ENCODE measurements at regions not wholly inside any gene's neighbourhood (a gene's known extent, or its start where the extent isn't known, plus 50 kb on each side); places are given as distances from the start of the nearest gene placed in this dataset.

GRCh38 chr5:88474574-88474973 lies 205.9 kb upstream of the TMEM161B start:
- no peak for TF ChIP-seq POLR2A (IDR thresholded peaks at IDR 0.05)
- TF ChIP-seq, protein P1, sequence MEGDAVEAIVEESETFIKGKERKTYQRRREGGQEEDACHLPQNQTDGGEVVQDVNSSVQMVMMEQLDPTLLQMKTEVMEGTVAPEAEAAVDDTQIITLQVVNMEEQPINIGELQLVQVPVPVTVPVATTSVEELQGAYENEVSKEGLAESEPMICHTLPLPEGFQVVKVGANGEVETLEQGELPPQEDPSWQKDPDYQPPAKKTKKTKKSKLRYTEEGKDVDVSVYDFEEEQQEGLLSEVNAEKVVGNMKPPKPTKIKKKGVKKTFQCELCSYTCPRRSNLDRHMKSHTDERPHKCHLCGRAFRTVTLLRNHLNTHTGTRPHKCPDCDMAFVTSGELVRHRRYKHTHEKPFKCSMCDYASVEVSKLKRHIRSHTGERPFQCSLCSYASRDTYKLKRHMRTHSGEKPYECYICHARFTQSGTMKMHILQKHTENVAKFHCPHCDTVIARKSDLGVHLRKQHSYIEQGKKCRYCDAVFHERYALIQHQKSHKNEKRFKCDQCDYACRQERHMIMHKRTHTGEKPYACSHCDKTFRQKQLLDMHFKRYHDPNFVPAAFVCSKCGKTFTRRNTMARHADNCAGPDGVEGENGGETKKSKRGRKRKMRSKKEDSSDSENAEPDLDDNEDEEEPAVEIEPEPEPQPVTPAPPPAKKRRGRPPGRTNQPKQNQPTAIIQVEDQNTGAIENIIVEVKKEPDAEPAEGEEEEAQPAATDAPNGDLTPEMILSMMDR (IDR thresholded peaks at IDR 0.05) = no peak
- Histone ChIP-seq H3K9me3 (no peaks in the 10 kb centered on the region), H3K4me1 (no peaks in the 10 kb centered on the region), H3K4me3 (replicated peaks in 1 of 3) (no peak overlapping the region), H3K36me3 (no peaks in the 10 kb centered on the region), H3K27me3 (no peaks in the 10 kb centered on the region), H3K27ac (no peak overlapping the region)
- intact Hi-C loops (cut with DNase I) = no loop called here
- no peak for DNase-seq
- WGBS, 2 donors = 28 to 30% methylated on average over 1 of the region's 1 CpG

GRCh38 chr5:88470745-88471144 lies 202.1 kb upstream of the TMEM161B start:
- TF ChIP-seq, protein P1 (IDR thresholded peaks at IDR 0.05) = no peak
- TF ChIP-seq POLR2A (IDR thresholded peaks at IDR 0.05) = no peak
- intact Hi-C loops (cut with DNase I) = no loop called here
- no peaks in the 10 kb centered on the region for H3K4me1 ChIP-seq
- H3K9me3 ChIP-seq = no peaks in the 10 kb centered on the region
- no peak overlapping the region for H3K27ac ChIP-seq
- no peaks in the 10 kb centered on the region for H3K36me3 ChIP-seq
- no peaks in the 10 kb centered on the region for H3K27me3 ChIP-seq
- DNase-seq = no peak
- 90 to 93% methylated on average over 2 of the region's 2 CpGs for WGBS, 2 donors
- no peak overlapping the region for H3K4me3 ChIP-seq (replicated peaks in 1 of 3)

GRCh38 chr5:88459971-88460370 lies 191.3 kb upstream of the TMEM161B start:
- intact Hi-C loops (cut with DNase I) = no loop called here

DNA sequence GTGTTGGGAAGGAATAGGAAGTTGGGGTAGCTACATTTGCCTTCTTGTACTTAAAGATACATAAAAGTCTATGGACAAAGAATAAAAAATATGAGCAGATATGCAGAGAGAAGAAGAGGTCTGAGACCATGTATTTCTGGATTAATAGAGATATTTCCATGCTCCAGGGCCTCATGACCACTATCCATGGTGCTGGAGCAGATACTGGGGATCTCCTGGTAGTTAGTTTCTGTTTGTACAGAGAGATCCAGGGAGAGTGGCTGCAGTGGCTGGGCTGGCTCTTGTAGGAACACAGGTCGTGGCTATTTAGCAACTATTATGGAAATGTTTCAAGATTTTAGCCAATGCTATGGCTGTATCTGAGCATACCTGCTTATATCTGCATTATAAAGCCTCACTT lies 184.2 kb upstream of the TMEM161B start:
- Histone ChIP-seq H3K9me3 (no peaks in the 10 kb centered on the region), H3K4me3 (replicated peaks in 1 of 3) (no peak overlapping the region), H3K36me3 (no peaks in the 10 kb centered on the region), H3K4me1 (no peaks in the 10 kb centered on the region), H3K27ac (no peak overlapping the region), H3K27me3 (no peaks in the 10 kb centered on the region)
- intact Hi-C loops (cut with DNase I) = no loop called here
- WGBS, 2 donors = 4 to 33% methylated on average over 1 of the region's 1 CpG
- TF ChIP-seq, protein P1 (IDR thresholded peaks at IDR 0.05) = no peak
- TF ChIP-seq POLR2A (IDR thresholded peaks at IDR 0.05) = no peak
- no peak for DNase-seq

More at GRCh38 chr5:88459971-88460370, 191.3 kb upstream of the TMEM161B start:
- no peak overlapping the region for H3K27ac ChIP-seq
- DNase-seq = no peak
- no peaks in the 10 kb centered on the region for H3K9me3 ChIP-seq
- no peaks in the 10 kb centered on the region for H3K27me3 ChIP-seq
- H3K36me3 ChIP-seq = no peaks in the 10 kb centered on the region
- TF ChIP-seq, protein P1 (IDR thresholded peaks at IDR 0.05) = no peak
- no peaks in the 10 kb centered on the region for H3K4me1 ChIP-seq
- H3K4me3 ChIP-seq (replicated peaks in 1 of 3) = no peak overlapping the region
- 79 to 83% methylated on average over 3 of the region's 3 CpGs for WGBS, 2 donors

DNA sequence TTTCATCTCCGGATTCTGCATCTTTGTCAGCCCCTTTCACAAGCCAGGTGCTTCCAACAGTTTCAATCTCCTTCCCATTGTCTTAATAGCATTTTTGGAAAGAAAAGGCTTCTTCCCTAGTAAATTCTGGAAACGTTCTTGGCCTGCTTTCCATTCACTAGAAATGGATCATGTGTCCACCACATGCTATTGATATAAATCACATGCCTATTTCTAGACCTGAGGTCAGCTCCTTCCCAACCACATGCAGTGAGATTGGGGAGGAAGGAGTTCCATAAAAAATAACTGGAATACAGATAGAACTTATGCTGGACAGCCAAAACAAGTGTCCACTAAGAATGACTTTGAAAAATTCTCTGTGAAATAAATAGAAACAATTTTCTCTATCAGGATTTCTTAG lies 181.6 kb upstream of the TMEM161B start:
- H3K4me3 ChIP-seq (replicated peaks in 1 of 3) = no peak overlapping the region
- 65 to 75% methylated on average over 2 of the region's 2 CpGs for WGBS, 2 donors
- no peak overlapping the region for H3K27ac ChIP-seq
- intact Hi-C loops (cut with DNase I) = no loop called here
- H3K4me1 ChIP-seq = no peaks in the 10 kb centered on the region
- no peak for DNase-seq
- H3K9me3 ChIP-seq = no peaks in the 10 kb centered on the region
- H3K27me3 ChIP-seq = no peaks in the 10 kb centered on the region
- H3K36me3 ChIP-seq = no peaks in the 10 kb centered on the region
- TF ChIP-seq POLR2A (IDR thresholded peaks at IDR 0.05) = no peak
- TF ChIP-seq, protein P1 (IDR thresholded peaks at IDR 0.05) = no peak

Data from thyroid gland (tissue), 4 donors.